ENCODE measurements at regions not wholly inside any gene's neighbourhood (a gene's known extent, or its start where the extent isn't known, plus 50 kb on each side); places are given as distances from the start of the nearest gene placed in this dataset.

DNA sequence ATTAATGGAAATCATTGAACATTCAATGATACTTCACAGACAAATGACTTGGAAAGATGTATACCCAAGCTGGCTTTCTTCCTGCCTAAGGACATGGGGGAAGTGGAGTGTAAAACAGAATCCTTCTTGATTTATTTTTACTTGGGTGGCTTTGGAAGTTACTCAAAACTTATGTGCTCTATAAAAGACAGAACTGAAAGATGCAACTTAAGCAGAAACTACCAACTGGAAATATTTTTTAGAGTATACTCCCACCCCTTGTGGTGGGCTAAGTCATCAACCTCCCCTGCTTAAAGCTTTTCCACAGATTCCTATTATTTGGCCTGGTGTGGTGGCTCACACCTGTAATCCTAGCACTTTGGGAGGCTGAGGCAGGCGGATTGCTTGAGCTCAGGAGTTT lies 126.0 kb upstream of the ATP2B1 start:
- TF ChIP-seq, protein P1, sequence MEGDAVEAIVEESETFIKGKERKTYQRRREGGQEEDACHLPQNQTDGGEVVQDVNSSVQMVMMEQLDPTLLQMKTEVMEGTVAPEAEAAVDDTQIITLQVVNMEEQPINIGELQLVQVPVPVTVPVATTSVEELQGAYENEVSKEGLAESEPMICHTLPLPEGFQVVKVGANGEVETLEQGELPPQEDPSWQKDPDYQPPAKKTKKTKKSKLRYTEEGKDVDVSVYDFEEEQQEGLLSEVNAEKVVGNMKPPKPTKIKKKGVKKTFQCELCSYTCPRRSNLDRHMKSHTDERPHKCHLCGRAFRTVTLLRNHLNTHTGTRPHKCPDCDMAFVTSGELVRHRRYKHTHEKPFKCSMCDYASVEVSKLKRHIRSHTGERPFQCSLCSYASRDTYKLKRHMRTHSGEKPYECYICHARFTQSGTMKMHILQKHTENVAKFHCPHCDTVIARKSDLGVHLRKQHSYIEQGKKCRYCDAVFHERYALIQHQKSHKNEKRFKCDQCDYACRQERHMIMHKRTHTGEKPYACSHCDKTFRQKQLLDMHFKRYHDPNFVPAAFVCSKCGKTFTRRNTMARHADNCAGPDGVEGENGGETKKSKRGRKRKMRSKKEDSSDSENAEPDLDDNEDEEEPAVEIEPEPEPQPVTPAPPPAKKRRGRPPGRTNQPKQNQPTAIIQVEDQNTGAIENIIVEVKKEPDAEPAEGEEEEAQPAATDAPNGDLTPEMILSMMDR (IDR thresholded peaks at IDR 0.05; ENCODE audit: low read depth, low read length, poor library complexity, severe bottlenecking), result no peak
- TF ChIP-seq EZH2phosphoT487 (IDR thresholded peaks at IDR 0.05; ENCODE audit: borderline replicate concordance, low read length), result no peak
